Loucy (cell line): ENCODE measurements at regions not wholly inside any gene's neighbourhood (a gene's known extent, or its start where the extent isn't known, plus 50 kb on each side); places are given as distances from the start of the nearest gene placed in this dataset.

Source experiments
- EZH2phosphoT487 ChIP-seq: fragments of 200-600 bp; IDR thresholded peaks from 2 replicates; pipeline ENCODE4 v1.6.1; 2018; ENCODE audit warnings: antibody characterized with exemption, mild to moderate bottlenecking, moderate library complexity, borderline replicate concordance
- TF ChIP-seq, protein P1 (sequence below): fragments of 200-600 bp; sonication (generic); conservative IDR thresholded peaks from 2 replicates; pipeline ENCODE4 v1.5.1; 2014; ENCODE audit warnings: mild to moderate bottlenecking, antibody characterized with exemption, low read length

GRCh38 chr5:62144401-62145022 is 161.5 kb upstream of the KIF2A start:
- TF ChIP-seq, protein P1, sequence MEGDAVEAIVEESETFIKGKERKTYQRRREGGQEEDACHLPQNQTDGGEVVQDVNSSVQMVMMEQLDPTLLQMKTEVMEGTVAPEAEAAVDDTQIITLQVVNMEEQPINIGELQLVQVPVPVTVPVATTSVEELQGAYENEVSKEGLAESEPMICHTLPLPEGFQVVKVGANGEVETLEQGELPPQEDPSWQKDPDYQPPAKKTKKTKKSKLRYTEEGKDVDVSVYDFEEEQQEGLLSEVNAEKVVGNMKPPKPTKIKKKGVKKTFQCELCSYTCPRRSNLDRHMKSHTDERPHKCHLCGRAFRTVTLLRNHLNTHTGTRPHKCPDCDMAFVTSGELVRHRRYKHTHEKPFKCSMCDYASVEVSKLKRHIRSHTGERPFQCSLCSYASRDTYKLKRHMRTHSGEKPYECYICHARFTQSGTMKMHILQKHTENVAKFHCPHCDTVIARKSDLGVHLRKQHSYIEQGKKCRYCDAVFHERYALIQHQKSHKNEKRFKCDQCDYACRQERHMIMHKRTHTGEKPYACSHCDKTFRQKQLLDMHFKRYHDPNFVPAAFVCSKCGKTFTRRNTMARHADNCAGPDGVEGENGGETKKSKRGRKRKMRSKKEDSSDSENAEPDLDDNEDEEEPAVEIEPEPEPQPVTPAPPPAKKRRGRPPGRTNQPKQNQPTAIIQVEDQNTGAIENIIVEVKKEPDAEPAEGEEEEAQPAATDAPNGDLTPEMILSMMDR: no peak
- no peak for TF ChIP-seq EZH2phosphoT487
